ENCODE measurements at regions not wholly inside any gene's neighbourhood (a gene's known extent, or its start where the extent isn't known, plus 50 kb on each side); places are given as distances from the start of the nearest gene placed in this dataset.

GRCh38 chr2:167506395-167506794 lies 618.1 kb downstream of the XIRP2 start:
- TF ChIP-seq FOXM1 (IDR thresholded peaks at IDR 0.05; ENCODE audit: low read depth): no peak
- no peak for TF ChIP-seq MAX (IDR thresholded peaks at IDR 0.05; ENCODE audit: low read depth)
- TF ChIP-seq USF2 (IDR thresholded peaks at IDR 0.05; ENCODE audit: borderline replicate concordance, low read depth, low read length): no peak
- no peak for TF ChIP-seq CTCF (IDR thresholded peaks at IDR 0.05)
- TF ChIP-seq SMC3 (IDR thresholded peaks at IDR 0.05; ENCODE audit: low read depth, low read length): no peak

Data from SK-N-SH (cell line).